HL-60 (cell line): ENCODE measurements at regions not wholly inside any gene's neighbourhood (a gene's known extent, or its start where the extent isn't known, plus 50 kb on each side); places are given as distances from the start of the nearest gene placed in this dataset.

Experiments used
- DNase-seq, 2 experiments: peaks; one replicate each; pipeline ENCODE4 v3.0.0-alpha.2; 2010 to 2020; ENCODE audit warnings: low read depth in 1 of 2, low spot score in 1 of 2
- H3K27ac ChIP-seq: fragments of 250-450 bp; sonication (Bioruptor Pico); replicated peaks from 2 replicates; pipeline ENCODE4 v1.5.1; 2020; ENCODE audit warnings: mild to moderate bottlenecking, moderate library complexity
- H3K27me3 ChIP-seq: fragments of 250-450 bp; sonication (Bioruptor Pico); 2 replicates; pipeline ENCODE4 v1.5.1; 2021; ENCODE audit warnings: mild to moderate bottlenecking, moderate library complexity; ENCODE audit not compliant: insufficient read depth, poor library complexity, severe bottlenecking
- H3K4me3 ChIP-seq: replicated peaks from 2 replicates; pipeline ENCODE4 v1.5.1; 2011; ENCODE audit warnings: mild to moderate bottlenecking, control low read depth, low read length; ENCODE audit not compliant: insufficient read depth
- GABPA ChIP-seq: IDR thresholded peaks from 2 replicates; pipeline ENCODE4 v1.6.1; 2012; ENCODE audit warnings: low read depth
- POLR2AphosphoS5 ChIP-seq: IDR thresholded peaks from 2 replicates; pipeline ENCODE4 v1.6.1; 2012; ENCODE audit warnings: low read depth
- SPI1 ChIP-seq: IDR thresholded peaks from 2 replicates; pipeline ENCODE4 v1.6.1; 2012; ENCODE audit warnings: low read depth, mild to moderate bottlenecking, borderline replicate concordance
- TF ChIP-seq, protein P1 (sequence below): IDR thresholded peaks from one replicate; pipeline ENCODE4 v1.5.1; 2011; ENCODE audit warnings: low read length, control low read depth, inconsistent platforms; ENCODE audit not compliant: insufficient read depth
- TF ChIP-seq, protein P2 (sequence below): IDR thresholded peaks from 2 replicates; pipeline ENCODE4 v1.6.1; 2012; ENCODE audit warnings: low read depth; ENCODE audit not compliant: insufficient replicate concordance

DNA sequence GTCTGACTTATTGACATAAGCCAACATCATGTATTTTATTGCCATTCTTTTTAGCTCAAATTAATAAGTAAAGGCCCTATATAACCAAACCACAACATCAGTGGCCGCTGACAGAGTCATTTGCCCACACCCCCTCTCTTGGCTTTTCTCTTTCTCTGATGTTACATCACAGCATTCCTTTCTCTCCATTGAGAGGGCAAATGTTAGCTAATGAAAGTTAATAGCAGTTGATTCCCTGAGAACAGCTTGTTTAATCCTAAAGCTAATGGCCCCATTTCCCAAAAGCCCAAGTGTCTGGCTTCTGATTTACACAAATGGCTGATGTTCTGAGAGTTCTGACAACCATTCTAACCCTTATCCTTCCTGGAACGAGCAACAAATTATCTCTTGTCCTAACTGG lies 308.8 kb downstream of the SNAPC1 start:
- DNase-seq: no peak
- no peaks in the 10 kb centered on the region for H3K27me3 ChIP-seq
- TF ChIP-seq, protein P1, sequence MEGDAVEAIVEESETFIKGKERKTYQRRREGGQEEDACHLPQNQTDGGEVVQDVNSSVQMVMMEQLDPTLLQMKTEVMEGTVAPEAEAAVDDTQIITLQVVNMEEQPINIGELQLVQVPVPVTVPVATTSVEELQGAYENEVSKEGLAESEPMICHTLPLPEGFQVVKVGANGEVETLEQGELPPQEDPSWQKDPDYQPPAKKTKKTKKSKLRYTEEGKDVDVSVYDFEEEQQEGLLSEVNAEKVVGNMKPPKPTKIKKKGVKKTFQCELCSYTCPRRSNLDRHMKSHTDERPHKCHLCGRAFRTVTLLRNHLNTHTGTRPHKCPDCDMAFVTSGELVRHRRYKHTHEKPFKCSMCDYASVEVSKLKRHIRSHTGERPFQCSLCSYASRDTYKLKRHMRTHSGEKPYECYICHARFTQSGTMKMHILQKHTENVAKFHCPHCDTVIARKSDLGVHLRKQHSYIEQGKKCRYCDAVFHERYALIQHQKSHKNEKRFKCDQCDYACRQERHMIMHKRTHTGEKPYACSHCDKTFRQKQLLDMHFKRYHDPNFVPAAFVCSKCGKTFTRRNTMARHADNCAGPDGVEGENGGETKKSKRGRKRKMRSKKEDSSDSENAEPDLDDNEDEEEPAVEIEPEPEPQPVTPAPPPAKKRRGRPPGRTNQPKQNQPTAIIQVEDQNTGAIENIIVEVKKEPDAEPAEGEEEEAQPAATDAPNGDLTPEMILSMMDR: no peak
- TF ChIP-seq SPI1: no peak
- no peak for TF ChIP-seq POLR2AphosphoS5
- no peak overlapping the region for H3K4me3 ChIP-seq
- H3K27ac ChIP-seq: no peak overlapping the region

DNA sequence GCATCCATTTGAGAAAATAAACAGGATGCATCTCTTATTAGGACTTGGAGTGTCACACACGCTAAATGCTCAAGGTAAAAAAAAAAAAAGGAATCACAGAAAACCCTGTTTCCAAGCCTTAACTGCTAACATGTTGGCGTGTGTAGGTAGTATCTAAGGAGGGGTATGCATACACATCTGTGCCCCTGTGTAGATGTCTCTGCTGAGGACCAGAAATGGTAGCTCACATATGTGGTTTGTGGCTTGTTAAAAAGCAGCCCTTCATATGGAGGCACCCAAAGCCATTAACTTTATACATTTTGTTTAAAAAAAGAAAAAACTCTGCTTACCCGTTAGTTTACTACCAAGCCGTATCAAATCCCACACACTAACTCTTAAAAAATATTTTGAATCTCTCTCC lies 314.1 kb downstream of the SNAPC1 start:
- Histone ChIP-seq H3K27me3 (no peaks in the 10 kb centered on the region), H3K4me3 (no peak overlapping the region), H3K27ac (no peak overlapping the region)
- DNase-seq: no peak
- TF ChIP-seq POLR2AphosphoS5: no peak
- no peak for TF ChIP-seq SPI1
- TF ChIP-seq GABPA: no peak
- TF ChIP-seq, protein P1: no peak
- TF ChIP-seq, protein P2, sequence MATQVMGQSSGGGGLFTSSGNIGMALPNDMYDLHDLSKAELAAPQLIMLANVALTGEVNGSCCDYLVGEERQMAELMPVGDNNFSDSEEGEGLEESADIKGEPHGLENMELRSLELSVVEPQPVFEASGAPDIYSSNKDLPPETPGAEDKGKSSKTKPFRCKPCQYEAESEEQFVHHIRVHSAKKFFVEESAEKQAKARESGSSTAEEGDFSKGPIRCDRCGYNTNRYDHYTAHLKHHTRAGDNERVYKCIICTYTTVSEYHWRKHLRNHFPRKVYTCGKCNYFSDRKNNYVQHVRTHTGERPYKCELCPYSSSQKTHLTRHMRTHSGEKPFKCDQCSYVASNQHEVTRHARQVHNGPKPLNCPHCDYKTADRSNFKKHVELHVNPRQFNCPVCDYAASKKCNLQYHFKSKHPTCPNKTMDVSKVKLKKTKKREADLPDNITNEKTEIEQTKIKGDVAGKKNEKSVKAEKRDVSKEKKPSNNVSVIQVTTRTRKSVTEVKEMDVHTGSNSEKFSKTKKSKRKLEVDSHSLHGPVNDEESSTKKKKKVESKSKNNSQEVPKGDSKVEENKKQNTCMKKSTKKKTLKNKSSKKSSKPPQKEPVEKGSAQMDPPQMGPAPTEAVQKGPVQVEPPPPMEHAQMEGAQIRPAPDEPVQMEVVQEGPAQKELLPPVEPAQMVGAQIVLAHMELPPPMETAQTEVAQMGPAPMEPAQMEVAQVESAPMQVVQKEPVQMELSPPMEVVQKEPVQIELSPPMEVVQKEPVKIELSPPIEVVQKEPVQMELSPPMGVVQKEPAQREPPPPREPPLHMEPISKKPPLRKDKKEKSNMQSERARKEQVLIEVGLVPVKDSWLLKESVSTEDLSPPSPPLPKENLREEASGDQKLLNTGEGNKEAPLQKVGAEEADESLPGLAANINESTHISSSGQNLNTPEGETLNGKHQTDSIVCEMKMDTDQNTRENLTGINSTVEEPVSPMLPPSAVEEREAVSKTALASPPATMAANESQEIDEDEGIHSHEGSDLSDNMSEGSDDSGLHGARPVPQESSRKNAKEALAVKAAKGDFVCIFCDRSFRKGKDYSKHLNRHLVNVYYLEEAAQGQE: no peak

DNA sequence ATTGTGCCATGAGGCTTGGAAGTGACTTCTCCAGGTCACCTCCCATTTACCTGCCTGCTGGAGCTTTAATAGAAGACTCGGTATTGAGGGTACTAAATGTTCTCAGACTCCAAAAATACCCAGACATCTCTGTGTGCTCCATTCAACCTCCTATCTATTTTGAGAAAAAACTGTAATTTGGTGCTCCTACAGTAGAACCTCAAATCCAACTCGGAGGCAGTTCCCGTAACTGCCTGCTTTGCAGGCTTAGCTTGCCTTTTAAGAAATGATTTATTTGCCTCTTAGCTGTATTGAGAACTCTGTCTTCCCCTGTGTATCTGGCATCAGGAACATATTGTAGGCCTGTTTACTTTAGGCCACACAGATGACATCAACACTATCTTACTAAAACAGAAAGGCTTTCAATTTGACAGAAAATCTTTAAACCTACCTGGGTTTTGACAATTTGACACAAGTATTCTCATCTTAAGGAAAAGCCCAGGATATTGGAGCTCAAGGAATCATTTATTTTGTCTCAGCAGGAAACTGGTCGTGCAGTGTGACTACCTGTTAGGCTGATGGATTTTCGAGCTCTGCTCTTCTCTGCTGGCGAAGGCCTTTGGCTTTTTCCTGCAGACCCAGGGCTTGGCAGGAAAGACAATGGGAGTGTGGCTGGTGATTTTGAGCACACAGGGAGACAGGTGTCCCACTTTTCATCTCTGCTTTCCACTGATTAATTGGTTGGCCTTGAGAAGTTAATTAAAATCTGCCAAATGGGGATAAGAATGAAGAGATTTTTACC lies 314.8 kb downstream of the SNAPC1 start:
- Histone ChIP-seq H3K27ac (no peak overlapping the region), H3K27me3 (no peaks in the 10 kb centered on the region), H3K4me3 (no peak overlapping the region)
- DNase-seq: no peak
- TF ChIP-seq POLR2AphosphoS5 (no peak), SPI1 (no peak), GABPA (no peak)
- TF ChIP-seq, protein P2: no peak
- TF ChIP-seq, protein P1: no peak

DNA sequence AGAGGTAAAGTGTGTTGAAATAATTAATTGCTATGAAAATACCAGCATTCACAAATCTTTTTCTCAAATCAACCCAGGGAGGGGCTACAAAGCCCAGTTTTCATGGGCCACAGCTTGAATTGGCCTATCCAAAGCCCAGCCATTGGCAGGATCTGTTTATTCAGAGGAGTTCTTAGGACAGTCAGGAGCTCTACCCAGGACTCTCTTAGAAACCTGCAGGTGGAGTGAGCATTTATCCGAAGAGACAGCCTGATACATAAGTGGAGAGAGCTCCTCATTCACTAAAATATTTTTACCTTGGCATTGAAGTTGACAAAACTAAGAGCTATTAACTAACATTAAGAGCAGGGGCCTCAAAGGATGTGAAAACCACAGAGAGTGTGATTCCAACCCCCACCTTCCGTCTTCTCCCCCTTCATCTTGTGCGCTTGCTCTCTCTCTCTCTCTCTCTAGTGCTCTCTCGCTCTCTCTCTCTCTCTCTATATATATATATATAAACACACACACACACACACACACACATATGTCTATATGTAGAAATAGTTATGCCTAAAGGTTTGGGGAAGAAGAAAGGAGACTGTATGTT lies 315.5 kb downstream of the SNAPC1 start:
- Histone ChIP-seq H3K4me3 (no peak overlapping the region), H3K27ac (no peak overlapping the region)

More for the DNA sequence above, 315.5 kb downstream of the SNAPC1 start:
- no peak for DNase-seq
- no peaks in the 10 kb centered on the region for H3K27me3 ChIP-seq
- TF ChIP-seq, protein P1: no peak
